GM12878 (cell line): ENCODE measurements at regions not wholly inside any gene's neighbourhood (a gene's known extent, or its start where the extent isn't known, plus 50 kb on each side); places are given as distances from the start of the nearest gene placed in this dataset.

ENCODE experiments used
- ATAC-seq: fragments of 200-7000 bp; cut with Tn5 transposase; 3 replicates; pipeline ENCODE4 v1.9.1; 2020; ENCODE audit warnings: mild to moderate bottlenecking, moderate library complexity
- BruUV-seq: library from RNA; stranded (reverse); fragments of 400-500 nt; replicated peaks from 2 replicates; lab custom pipeline; 2021; lab: Mats Ljungman, UMichigan
- CTCF ChIA-PET: fragments of 300-600 bp; sonication (Branson Sonifier 250); formaldehyde crosslinking; extraction: SDS; loops from one replicate; lab custom pipeline; 2021; ENCODE audit warnings: inconsistent platforms; lab: Yijun Ruan, JAX
- POLR2A ChIA-PET: fragments of 350-600 bp; formaldehyde crosslinking; extraction: SDS; loops from one replicate; lab custom pipeline; 2021; ENCODE audit warnings: inconsistent platforms; lab: Charles Lee
- RAD21 ChIA-PET: fragments of 300-600 bp; sonication (Branson Sonifier 250); formaldehyde crosslinking; loops from one replicate; lab custom pipeline; 2023; ENCODE audit warnings: antibody characterized with exemption; ENCODE audit not compliant: unreplicated experiment; lab: Charles Lee
- SMC1A ChIA-PET: fragments of 300-600 bp; sonication (Branson Sonifier 250); formaldehyde crosslinking; loops from one replicate; lab custom pipeline; 2023; ENCODE audit not compliant: unreplicated experiment, uncharacterized antibody; lab: Charles Lee
- DNase-seq: peaks from one replicate; pipeline ENCODE4 v3.0.0-alpha.2; 2011; ENCODE audit warnings: low read depth, low spot score
- FAIRE-seq: peaks from 3 replicates; lab custom pipeline; 2011; peaks lifted over from hg19 to GRCh38; lab: Jason Lieb, UNC
- H2AFZ ChIP-seq: 2 replicates; pipeline ENCODE4 v1.6.0; 2011; ENCODE audit warnings: low read depth, low read length, control low read depth; ENCODE audit not compliant: control insufficient read depth
- H3K27ac ChIP-seq: 2 replicates; pipeline ENCODE4 v1.5.1; 2011; ENCODE audit warnings: control low read depth; ENCODE audit not compliant: control insufficient read depth, insufficient read depth
- H3K27me3 ChIP-seq, 2 experiments: replicated peaks in 1 of 2; 2 replicates each; pipeline versions ENCODE4 v1.6.0 to v1.6.1; 2011; ENCODE audit warnings: low read length in 1 of 2; ENCODE audit not compliant: control insufficient read depth in 2 of 2, insufficient read depth in 2 of 2
- H3K36me3 ChIP-seq, 2 experiments: 2 replicates each; pipeline ENCODE4 v1.5.1; 2011; ENCODE audit warnings: low read length in 1 of 2; ENCODE audit not compliant: control insufficient read depth in 2 of 2, insufficient read depth in 2 of 2
- H3K4me1 ChIP-seq: 2 replicates; pipeline ENCODE4 v1.6.1; 2011; ENCODE audit warnings: mild to moderate bottlenecking, low read length, moderate library complexity, mixed read lengths; ENCODE audit not compliant: control insufficient read depth, insufficient read depth
- H3K4me2 ChIP-seq: 2 replicates; pipeline ENCODE4 v1.6.0; 2011; ENCODE audit warnings: control low read depth; ENCODE audit not compliant: control insufficient read depth, insufficient read depth
- H3K4me3 ChIP-seq: fragments of 200-600 bp; sonication (generic); 2 replicates; pipeline ENCODE4 v1.5.1; 2016
- H3K79me2 ChIP-seq: 2 replicates; pipeline ENCODE4 v1.6.0; 2011; ENCODE audit warnings: low read length; ENCODE audit not compliant: control insufficient read depth, insufficient read depth
- H3K9ac ChIP-seq: 2 replicates; pipeline ENCODE4 v1.8.0; 2011; ENCODE audit warnings: low read length, control low read depth, mixed read lengths; ENCODE audit not compliant: control insufficient read depth, insufficient read depth
- H3K9me3 ChIP-seq: replicated peaks from 3 replicates; pipeline ENCODE4 v1.5.1; 2011; ENCODE audit warnings: mild to moderate bottlenecking, low read length; ENCODE audit not compliant: control insufficient read depth, insufficient read depth
- H4K20me1 ChIP-seq: 2 replicates; pipeline ENCODE4 v1.6.0; 2011; ENCODE audit not compliant: control insufficient read depth, insufficient read depth
- EED ChIP-seq: sonication (generic); IDR thresholded peaks from 2 replicates; pipeline ENCODE4 v1.6.1; 2016; ENCODE audit warnings: antibody characterized with exemption, low read depth
- MTA3 ChIP-seq: IDR thresholded peaks from 2 replicates; pipeline ENCODE4 v1.6.1; 2012; ENCODE audit warnings: low read length, inconsistent platforms, borderline replicate concordance
- NFYA ChIP-seq: IDR thresholded peaks from 2 replicates; pipeline ENCODE4 v1.6.1; 2011; ENCODE audit warnings: low read depth, mild to moderate bottlenecking, low read length, improper control_type of control experiment, borderline replicate concordance
- PAX5 ChIP-seq: IDR thresholded peaks from 2 replicates; pipeline ENCODE4 v1.6.1; 2011; ENCODE audit warnings: low read depth, low read length, borderline replicate concordance
- POLR2AphosphoS2 ChIP-seq: IDR thresholded peaks from 2 replicates; pipeline ENCODE4 v1.6.1; 2011; ENCODE audit warnings: low read depth, mild to moderate bottlenecking, low read length, improper control_type of control experiment, moderate library complexity
- RAD21 ChIP-seq: IDR thresholded peaks from 2 replicates; pipeline ENCODE4 v1.6.1; 2011; ENCODE audit warnings: mild to moderate bottlenecking, low read depth, low read length, moderate library complexity; ENCODE audit not compliant: insufficient read depth
- RAD51 ChIP-seq: fragments of 450-650 bp; IDR thresholded peaks from 2 replicates; pipeline ENCODE4 v1.6.1; 2016; ENCODE audit warnings: moderate library complexity, mild to moderate bottlenecking, inconsistent platforms
- SMARCA5 ChIP-seq: fragments of 450-650 bp; IDR thresholded peaks from 2 replicates; pipeline ENCODE4 v1.6.1; 2017; ENCODE audit warnings: mild to moderate bottlenecking
- SPI1 ChIP-seq: IDR thresholded peaks from 2 replicates; pipeline ENCODE4 v1.6.1; 2011; ENCODE audit warnings: low read depth, mild to moderate bottlenecking, low read length, moderate library complexity, borderline replicate concordance; ENCODE audit not compliant: insufficient read depth
- STAT3 ChIP-seq: IDR thresholded peaks from 2 replicates; pipeline ENCODE4 v1.6.1; 2011; ENCODE audit warnings: low read depth, low read length, improper control_type of control experiment
- TARDBP ChIP-seq: IDR thresholded peaks from 2 replicates; pipeline ENCODE4 v1.6.1; 2016; ENCODE audit warnings: borderline replicate concordance
- ZNF217 ChIP-seq: fragments of 450-650 bp; IDR thresholded peaks from 2 replicates; pipeline ENCODE4 v1.6.1; 2017; ENCODE audit warnings: antibody characterized with exemption, mild to moderate bottlenecking
- ZNF622 ChIP-seq: fragments of 450-650 bp; IDR thresholded peaks from 2 replicates; pipeline ENCODE4 v1.6.1; 2017; ENCODE audit warnings: mild to moderate bottlenecking, inconsistent platforms
- ZSCAN29 ChIP-seq: fragments of 450-650 bp; IDR thresholded peaks from 2 replicates; pipeline ENCODE4 v1.6.1; 2017; ENCODE audit warnings: mild to moderate bottlenecking, moderate library complexity
- WGBS: methylation state at CpG from one replicate; pipeline ENCODE4 v1.1.6; 2016; ENCODE audit warnings: low lambda C conversion rate; ENCODE audit not compliant: insufficient replicate concordance, insufficient coverage; ENCODE audit errors: missing lambda C conversion rate; 5-methylcytosine and 5-hydroxymethylcytosine counted together
- in situ Hi-C: fragments of 300-500 bp; cut with MboI; formaldehyde crosslinking; loops from 9 replicates; pipeline ENCODE4 v1.14.3; 2018; ENCODE audit warnings: mixed read lengths
- intact Hi-C: fragments of 100-400 bp; cut with micrococcal nuclease; formaldehyde crosslinking; loops from one replicate; pipeline ENCODE4 v1.14.2; 2022; ENCODE audit not compliant: unreplicated experiment
- TF ChIP-seq, protein P1 (sequence below): fragments of 450-650 bp; IDR thresholded peaks from 2 replicates; pipeline ENCODE4 v1.6.1; 2017; ENCODE audit warnings: mild to moderate bottlenecking
- TF ChIP-seq, protein P2 (sequence below): fragments of 450-650 bp; IDR thresholded peaks from 2 replicates; pipeline ENCODE4 v1.6.1; 2017; ENCODE audit warnings: mild to moderate bottlenecking, moderate library complexity

- no peaks in the 10 kb centered on the region for H3K4me1 ChIP-seq
- FAIRE-seq, result peak; percentile 98
- H3K9ac ChIP-seq, result no peak overlapping the region
- in situ Hi-C loops (loop anchor here (25.0 kb wide), 1 partner anchor 776 kb away; no protein-coding TSS in a partner anchor), intact Hi-C loops (loop anchor here (1.0 to 5.0 kb wide), 4 partner anchors 672 to 1286 kb away; no protein-coding TSS in a partner anchor)
- no peaks in the 10 kb centered on the region for H3K36me3 ChIP-seq
- H2AFZ ChIP-seq, result no peak overlapping the region; the same call in 1 of the 2 replicates
- CTCF ChIA-PET, result interaction anchor here (0.6 to 2.6 kb wide), 25 partner anchors 10 to 1285 kb away, joined by 3 to 10 read pairs (median 4); no protein-coding TSS in a partner anchor
- no peak overlapping the region for H3K4me3 ChIP-seq
- no peak overlapping the region for H3K27ac ChIP-seq
- RAD21 ChIA-PET, result interaction anchor here (0.6 to 1.6 kb wide), 16 partner anchors 20 to 1286 kb away, joined by 3 to 7 read pairs (median 3); no protein-coding TSS in a partner anchor
- H4K20me1 ChIP-seq, result no peaks in the 10 kb centered on the region
- no TSS peak for BruUV-seq
- H3K9me3 ChIP-seq, result no peaks in the 10 kb centered on the region
- WGBS, result 23% methylated on average over 65 of the region's 65 CpGs
- peak; percentile 100 for ATAC-seq
- no peak for DNase-seq
- SMC1A ChIA-PET, result interaction anchor here (0.8 to 1.4 kb wide), 4 partner anchors 18 to 787 kb away, joined by 3 to 4 read pairs (median 3); no protein-coding TSS in a partner anchor
- peak overlapping the region; percentile 84 for H3K4me2 ChIP-seq
- peaks cover 2 to 21% of the 10 kb centered on the region in 2 experiments for H3K27me3 ChIP-seq
- no peaks in the 10 kb centered on the region for H3K79me2 ChIP-seq
- POLR2A ChIA-PET, result no interaction called here
- TF ChIP-seq RAD21, result peak; percentile 72
- TF ChIP-seq ZNF622, result no peak
- no peak for TF ChIP-seq RAD51
- TF ChIP-seq TARDBP, result no peak
- TF ChIP-seq, protein P1, sequence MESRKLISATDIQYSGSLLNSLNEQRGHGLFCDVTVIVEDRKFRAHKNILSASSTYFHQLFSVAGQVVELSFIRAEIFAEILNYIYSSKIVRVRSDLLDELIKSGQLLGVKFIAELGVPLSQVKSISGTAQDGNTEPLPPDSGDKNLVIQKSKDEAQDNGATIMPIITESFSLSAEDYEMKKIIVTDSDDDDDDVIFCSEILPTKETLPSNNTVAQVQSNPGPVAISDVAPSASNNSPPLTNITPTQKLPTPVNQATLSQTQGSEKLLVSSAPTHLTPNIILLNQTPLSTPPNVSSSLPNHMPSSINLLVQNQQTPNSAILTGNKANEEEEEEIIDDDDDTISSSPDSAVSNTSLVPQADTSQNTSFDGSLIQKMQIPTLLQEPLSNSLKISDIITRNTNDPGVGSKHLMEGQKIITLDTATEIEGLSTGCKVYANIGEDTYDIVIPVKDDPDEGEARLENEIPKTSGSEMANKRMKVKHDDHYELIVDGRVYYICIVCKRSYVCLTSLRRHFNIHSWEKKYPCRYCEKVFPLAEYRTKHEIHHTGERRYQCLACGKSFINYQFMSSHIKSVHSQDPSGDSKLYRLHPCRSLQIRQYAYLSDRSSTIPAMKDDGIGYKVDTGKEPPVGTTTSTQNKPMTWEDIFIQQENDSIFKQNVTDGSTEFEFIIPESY, result no peak
- TF ChIP-seq PAX5, result peak; percentile 99
- TF ChIP-seq, protein P2, sequence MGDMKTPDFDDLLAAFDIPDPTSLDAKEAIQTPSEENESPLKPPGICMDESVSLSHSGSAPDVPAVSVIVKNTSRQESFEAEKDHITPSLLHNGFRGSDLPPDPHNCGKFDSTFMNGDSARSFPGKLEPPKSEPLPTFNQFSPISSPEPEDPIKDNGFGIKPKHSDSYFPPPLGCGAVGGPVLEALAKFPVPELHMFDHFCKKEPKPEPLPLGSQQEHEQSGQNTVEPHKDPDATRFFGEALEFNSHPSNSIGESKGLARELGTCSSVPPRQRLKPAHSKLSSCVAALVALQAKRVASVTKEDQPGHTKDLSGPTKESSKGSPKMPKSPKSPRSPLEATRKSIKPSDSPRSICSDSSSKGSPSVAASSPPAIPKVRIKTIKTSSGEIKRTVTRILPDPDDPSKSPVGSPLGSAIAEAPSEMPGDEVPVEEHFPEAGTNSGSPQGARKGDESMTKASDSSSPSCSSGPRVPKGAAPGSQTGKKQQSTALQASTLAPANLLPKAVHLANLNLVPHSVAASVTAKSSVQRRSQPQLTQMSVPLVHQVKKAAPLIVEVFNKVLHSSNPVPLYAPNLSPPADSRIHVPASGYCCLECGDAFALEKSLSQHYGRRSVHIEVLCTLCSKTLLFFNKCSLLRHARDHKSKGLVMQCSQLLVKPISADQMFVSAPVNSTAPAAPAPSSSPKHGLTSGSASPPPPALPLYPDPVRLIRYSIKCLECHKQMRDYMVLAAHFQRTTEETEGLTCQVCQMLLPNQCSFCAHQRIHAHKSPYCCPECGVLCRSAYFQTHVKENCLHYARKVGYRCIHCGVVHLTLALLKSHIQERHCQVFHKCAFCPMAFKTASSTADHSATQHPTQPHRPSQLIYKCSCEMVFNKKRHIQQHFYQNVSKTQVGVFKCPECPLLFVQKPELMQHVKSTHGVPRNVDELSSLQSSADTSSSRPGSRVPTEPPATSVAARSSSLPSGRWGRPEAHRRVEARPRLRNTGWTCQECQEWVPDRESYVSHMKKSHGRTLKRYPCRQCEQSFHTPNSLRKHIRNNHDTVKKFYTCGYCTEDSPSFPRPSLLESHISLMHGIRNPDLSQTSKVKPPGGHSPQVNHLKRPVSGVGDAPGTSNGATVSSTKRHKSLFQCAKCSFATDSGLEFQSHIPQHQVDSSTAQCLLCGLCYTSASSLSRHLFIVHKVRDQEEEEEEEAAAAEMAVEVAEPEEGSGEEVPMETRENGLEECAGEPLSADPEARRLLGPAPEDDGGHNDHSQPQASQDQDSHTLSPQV, result no peak
- TF ChIP-seq SPI1, result no peak
- TF ChIP-seq ZNF217, result no peak
- no peak for TF ChIP-seq EED
- no peak for TF ChIP-seq ZSCAN29
- no peak for TF ChIP-seq MTA3
- no peak for TF ChIP-seq SMARCA5
- TF ChIP-seq STAT3, result no peak
- no peak for TF ChIP-seq POLR2AphosphoS2
- no peak for TF ChIP-seq NFYA
Measured at GRCh38 chr11:16613512-16614381, 124.7 kb upstream of the C11orf58 start.
